ENCODE measurements at regions not wholly inside any gene's neighbourhood (a gene's known extent, or its start where the extent isn't known, plus 50 kb on each side); places are given as distances from the start of the nearest gene placed in this dataset.

DNA sequence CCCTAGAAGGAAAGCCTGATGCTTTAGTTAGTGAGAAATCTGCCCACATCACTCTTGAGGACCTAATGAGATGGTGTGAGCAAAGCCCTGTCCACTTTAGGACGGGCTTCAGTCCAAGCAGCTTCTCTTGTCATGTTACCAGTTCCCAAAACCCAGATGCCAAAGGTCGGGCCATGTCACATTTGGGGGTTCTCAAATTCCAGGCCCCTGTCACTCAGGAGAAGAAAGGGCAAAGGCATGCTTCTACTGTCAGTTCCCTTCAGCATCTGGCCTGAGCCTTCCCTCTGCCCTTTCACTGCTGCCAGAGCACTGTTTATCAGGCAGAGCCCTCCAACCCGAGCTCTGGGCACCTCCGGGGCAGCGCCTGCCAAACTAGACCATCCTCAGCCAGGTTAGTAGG lies 556.0 kb downstream of the BNC2 start:
- TF ChIP-seq, protein P1, sequence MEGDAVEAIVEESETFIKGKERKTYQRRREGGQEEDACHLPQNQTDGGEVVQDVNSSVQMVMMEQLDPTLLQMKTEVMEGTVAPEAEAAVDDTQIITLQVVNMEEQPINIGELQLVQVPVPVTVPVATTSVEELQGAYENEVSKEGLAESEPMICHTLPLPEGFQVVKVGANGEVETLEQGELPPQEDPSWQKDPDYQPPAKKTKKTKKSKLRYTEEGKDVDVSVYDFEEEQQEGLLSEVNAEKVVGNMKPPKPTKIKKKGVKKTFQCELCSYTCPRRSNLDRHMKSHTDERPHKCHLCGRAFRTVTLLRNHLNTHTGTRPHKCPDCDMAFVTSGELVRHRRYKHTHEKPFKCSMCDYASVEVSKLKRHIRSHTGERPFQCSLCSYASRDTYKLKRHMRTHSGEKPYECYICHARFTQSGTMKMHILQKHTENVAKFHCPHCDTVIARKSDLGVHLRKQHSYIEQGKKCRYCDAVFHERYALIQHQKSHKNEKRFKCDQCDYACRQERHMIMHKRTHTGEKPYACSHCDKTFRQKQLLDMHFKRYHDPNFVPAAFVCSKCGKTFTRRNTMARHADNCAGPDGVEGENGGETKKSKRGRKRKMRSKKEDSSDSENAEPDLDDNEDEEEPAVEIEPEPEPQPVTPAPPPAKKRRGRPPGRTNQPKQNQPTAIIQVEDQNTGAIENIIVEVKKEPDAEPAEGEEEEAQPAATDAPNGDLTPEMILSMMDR (conservative IDR thresholded peaks at IDR 0.05; ENCODE audit: low read length): no peak
- no peak for TF ChIP-seq EZH2phosphoT487 (IDR thresholded peaks at IDR 0.05; ENCODE audit: borderline replicate concordance, low read depth, low read length)
- no peaks in the 10 kb centered on the region for H3K79me2 ChIP-seq (ENCODE audit: insufficient read depth, low read depth, low read length)
- no peak overlapping the region for H2AFZ ChIP-seq (ENCODE audit: low read length)
- H3K27ac ChIP-seq (ENCODE audit: low read depth, low read length, poor library complexity, severe bottlenecking): no peak overlapping the region
- DNase-seq (ENCODE audit: low spot score): no peak
- BruUV-seq (replicated peaks): no TSS peak
- H3K4me2 ChIP-seq (ENCODE audit: low read length): no peak overlapping the region
- intact Hi-C loops (cut with micrococcal nuclease; ENCODE audit: unreplicated experiment): no loop called here
- H4K20me1 ChIP-seq (ENCODE audit: insufficient read depth, low read length): no peaks in the 10 kb centered on the region
- POLR2A ChIA-PET: no interaction called here
- H3K4me1 ChIP-seq (ENCODE audit: insufficient read depth, low read length, poor library complexity, severe bottlenecking): no peaks in the 10 kb centered on the region
- no peak overlapping the region for H3K4me3 ChIP-seq (ENCODE audit: low read depth, low read length, poor library complexity, severe bottlenecking)
- CTCF ChIA-PET (ENCODE audit: unreplicated experiment): no interaction called here
- no peaks in the 10 kb centered on the region for H3K36me3 ChIP-seq (ENCODE audit: insufficient read depth, low read length)
- no peaks in the 10 kb centered on the region for H3K9me3 ChIP-seq (ENCODE audit: low read length)
- H3K9me2 ChIP-seq (ENCODE audit: insufficient read depth, low read length): no peaks in the 10 kb centered on the region

DNA sequence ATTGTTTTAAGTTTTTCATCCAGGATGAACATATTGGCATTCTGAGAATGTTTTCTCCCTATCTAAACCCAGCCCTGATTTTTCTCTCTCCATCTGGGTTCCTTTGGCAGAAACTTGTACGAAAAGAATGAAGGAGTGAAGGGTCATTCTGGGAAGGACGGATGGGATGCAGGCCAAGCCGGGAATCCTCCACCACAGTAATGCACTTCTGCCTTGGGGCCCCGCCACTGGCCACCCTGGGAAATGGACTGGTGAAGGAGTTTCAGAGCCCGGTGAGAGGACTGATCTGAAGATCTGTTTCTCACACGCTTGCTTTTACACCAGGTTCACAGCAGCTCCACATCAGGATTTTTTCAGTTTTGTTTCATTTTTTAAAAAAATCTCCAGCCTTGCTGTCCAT lies 554.8 kb downstream of the BNC2 start:
- Histone ChIP-seq H4K20me1 (ENCODE audit: insufficient read depth, low read length) (no peaks in the 10 kb centered on the region), H3K4me3 (ENCODE audit: low read depth, low read length, poor library complexity, severe bottlenecking) (no peak overlapping the region), H2AFZ (ENCODE audit: low read length) (no peak overlapping the region), H3K27ac (ENCODE audit: low read depth, low read length, poor library complexity, severe bottlenecking) (no peak overlapping the region), H3K36me3 (ENCODE audit: insufficient read depth, low read length) (no peaks in the 10 kb centered on the region), H3K79me2 (ENCODE audit: insufficient read depth, low read depth, low read length) (no peaks in the 10 kb centered on the region), H3K9me3 (ENCODE audit: low read length) (no peaks in the 10 kb centered on the region), H3K4me2 (ENCODE audit: low read length) (no peak overlapping the region), H3K9me2 (ENCODE audit: insufficient read depth, low read length) (no peaks in the 10 kb centered on the region), H3K4me1 (ENCODE audit: insufficient read depth, low read length, poor library complexity, severe bottlenecking) (no peaks in the 10 kb centered on the region)
- TF ChIP-seq, protein P1 (conservative IDR thresholded peaks at IDR 0.05; ENCODE audit: low read length): no peak
- TF ChIP-seq EZH2phosphoT487 (IDR thresholded peaks at IDR 0.05; ENCODE audit: borderline replicate concordance, low read depth, low read length): no peak
- intact Hi-C loops (cut with micrococcal nuclease; ENCODE audit: unreplicated experiment): no loop called here
- CTCF ChIA-PET (ENCODE audit: unreplicated experiment): no interaction called here
- DNase-seq (ENCODE audit: low spot score): no peak
- no TSS peak for BruUV-seq (replicated peaks)
- POLR2A ChIA-PET: interaction anchor here (0.5 kb wide), 1 partner anchor 1353 kb away, joined by 3 read pairs; no protein-coding TSS in a partner anchor

DNA sequence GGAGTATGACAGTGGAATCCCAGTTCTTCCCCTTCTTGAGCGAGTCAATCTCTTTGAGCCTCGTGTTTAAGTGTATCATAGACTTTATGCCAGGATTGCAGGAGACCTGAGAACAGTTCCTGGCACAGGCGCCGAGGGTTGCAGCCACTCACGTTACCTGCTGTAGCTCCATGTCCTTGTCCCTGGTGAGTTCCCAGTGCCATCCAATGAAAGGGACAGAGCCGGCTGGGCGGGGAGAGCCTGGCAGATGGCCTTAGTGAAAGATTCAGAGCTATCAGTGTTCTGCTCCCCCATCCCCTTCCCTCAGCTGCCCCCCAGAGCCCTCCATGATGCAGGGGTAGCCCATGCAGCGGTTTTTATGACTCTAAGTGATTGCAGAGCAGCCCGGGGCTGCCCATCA lies 554.0 kb downstream of the BNC2 start:
- Histone ChIP-seq H3K4me2 (ENCODE audit: low read length) (no peak overlapping the region), H4K20me1 (ENCODE audit: insufficient read depth, low read length) (no peaks in the 10 kb centered on the region), H3K4me1 (ENCODE audit: insufficient read depth, low read length, poor library complexity, severe bottlenecking) (no peaks in the 10 kb centered on the region), H2AFZ (ENCODE audit: low read length) (no peak overlapping the region), H3K4me3 (ENCODE audit: low read depth, low read length, poor library complexity, severe bottlenecking) (no peak overlapping the region), H3K9me3 (ENCODE audit: low read length) (no peaks in the 10 kb centered on the region), H3K36me3 (ENCODE audit: insufficient read depth, low read length) (no peaks in the 10 kb centered on the region), H3K9me2 (ENCODE audit: insufficient read depth, low read length) (no peaks in the 10 kb centered on the region), H3K79me2 (ENCODE audit: insufficient read depth, low read depth, low read length) (no peaks in the 10 kb centered on the region), H3K27ac (ENCODE audit: low read depth, low read length, poor library complexity, severe bottlenecking) (no peak overlapping the region)
- no peak for DNase-seq (ENCODE audit: low spot score)
- ChIA-PET CTCF (ENCODE audit: unreplicated experiment) (no interaction called here), POLR2A (no interaction called here)
- no TSS peak for BruUV-seq (replicated peaks)
- intact Hi-C loops (cut with micrococcal nuclease; ENCODE audit: unreplicated experiment): no loop called here
- TF ChIP-seq, protein P1 (conservative IDR thresholded peaks at IDR 0.05; ENCODE audit: low read length): no peak
- TF ChIP-seq EZH2phosphoT487 (IDR thresholded peaks at IDR 0.05; ENCODE audit: borderline replicate concordance, low read depth, low read length): no peak
